SU-DHL-6 (cell line): ENCODE measurements at regions not wholly inside any gene's neighbourhood (a gene's known extent, or its start where the extent isn't known, plus 50 kb on each side); places are given as distances from the start of the nearest gene placed in this dataset.

Source experiments
- H2AFZ ChIP-seq: fragments of 200-600 bp; sonication (generic); 2 replicates; pipeline ENCODE4 v1.6.1; 2014; ENCODE audit warnings: low read depth, mild to moderate bottlenecking, moderate library complexity, mixed read lengths, antibody characterized with exemption, low read length; ENCODE audit not compliant: severe bottlenecking
- H3F3A ChIP-seq: fragments of 200-600 bp; shearing (Covaris generic); 2 replicates; pipeline ENCODE4 v1.6.0; 2016; ENCODE audit warnings: antibody characterized with exemption, mild to moderate bottlenecking; ENCODE audit not compliant: insufficient read depth
- H3K27ac ChIP-seq: fragments of 200-600 bp; sonication (generic); 2 replicates; pipeline ENCODE4 v1.5.1; 2016; ENCODE audit warnings: low read depth, mild to moderate bottlenecking, low read length, moderate library complexity, mixed read lengths
- H3K27me3 ChIP-seq: fragments of 200-600 bp; sonication (generic), shearing (Covaris generic); 2 replicates; pipeline ENCODE4 v1.6.0; 2014; ENCODE audit warnings: mild to moderate bottlenecking, low read length
- H3K36me3 ChIP-seq: fragments of 200-600 bp; sonication (generic); 2 replicates; pipeline ENCODE4 v1.6.1; 2014; ENCODE audit warnings: mild to moderate bottlenecking, low read length, mixed read lengths
- H3K4me2 ChIP-seq: fragments of 300-600, 200-600 bp; shearing (Covaris generic), sonication (generic); 2 replicates; pipeline ENCODE4 v1.6.0; 2014; ENCODE audit warnings: low read length, low read depth, mild to moderate bottlenecking; ENCODE audit not compliant: poor library complexity, severe bottlenecking
- H3K4me3 ChIP-seq: fragments of 200-600 bp; sonication (generic); 2 replicates; pipeline ENCODE4 v1.5.1; 2014; ENCODE audit warnings: antibody characterized with exemption, low read length, mild to moderate bottlenecking, mixed read lengths; ENCODE audit not compliant: insufficient read depth, poor library complexity, severe bottlenecking
- H3K79me2 ChIP-seq: fragments of 200-600 bp; sonication (generic); 2 replicates; pipeline ENCODE4 v1.6.1; 2014; ENCODE audit warnings: mild to moderate bottlenecking, low read length, moderate library complexity; ENCODE audit not compliant: insufficient read depth
- H3K9ac ChIP-seq: fragments of 200-600 bp; sonication (generic); 2 replicates; pipeline ENCODE4 v1.7.0; 2014; ENCODE audit warnings: mild to moderate bottlenecking, low read length
- H3K9me2 ChIP-seq: fragments of 200-600 bp; sonication (generic); replicated peaks from 2 replicates; pipeline ENCODE4 v1.6.1; 2014; ENCODE audit warnings: low read length; ENCODE audit not compliant: insufficient read depth
- H3K9me3 ChIP-seq: fragments of 200-600 bp; sonication (generic); 2 replicates; pipeline ENCODE4 v1.6.1; 2014; ENCODE audit warnings: low read length, mixed read lengths; ENCODE audit not compliant: insufficient read depth
- H4K20me1 ChIP-seq: fragments of 200-600 bp; sonication (generic); 2 replicates; pipeline ENCODE4 v1.6.1; 2014; ENCODE audit warnings: low read depth, mild to moderate bottlenecking, antibody characterized with exemption, low read length, moderate library complexity, mixed read lengths
- EZH2phosphoT487 ChIP-seq: fragments of 200-600 bp; sonication (generic), shearing (Covaris generic); conservative IDR thresholded peaks from 2 replicates; pipeline ENCODE4 v1.6.1; 2018; ENCODE audit warnings: mild to moderate bottlenecking, antibody characterized with exemption, low read length, moderate library complexity, mixed read lengths
- TF ChIP-seq, protein P1 (sequence below): fragments of 200-600 bp; sonication (generic); IDR thresholded peaks from one replicate; pipeline ENCODE4 v1.5.1; 2017; ENCODE audit warnings: antibody characterized with exemption, mild to moderate bottlenecking, low read length, moderate library complexity; ENCODE audit not compliant: insufficient read depth, poor library complexity, severe bottlenecking

DNA sequence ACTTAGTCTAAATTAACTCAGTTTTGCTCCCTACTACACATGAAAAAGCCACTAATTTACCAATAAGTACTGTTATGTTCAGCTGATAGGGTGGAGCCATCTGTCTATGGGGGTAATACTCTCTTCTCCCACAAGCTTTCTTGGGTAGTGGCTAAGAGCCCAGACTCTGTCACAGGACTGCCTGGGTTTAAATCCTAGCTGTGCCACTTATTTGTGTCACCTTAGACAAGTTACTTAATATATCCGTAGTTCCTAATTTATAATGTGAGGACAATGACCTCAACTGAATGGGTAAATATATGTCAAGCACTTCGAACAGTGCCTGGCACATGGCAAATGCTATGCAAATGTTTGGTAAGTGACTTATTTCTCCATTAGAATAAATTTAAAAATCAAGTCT is 185.6 kb downstream of the DACT1 start:
- Histone ChIP-seq H3F3A (no peaks in the 10 kb centered on the region), H4K20me1 (no peaks in the 10 kb centered on the region), H3K27me3 (no peaks in the 10 kb centered on the region; the same call in 1 of the 2 replicates), H3K79me2 (no peaks in the 10 kb centered on the region), H3K9me2 (no peaks in the 10 kb centered on the region), H3K9me3 (no peaks in the 10 kb centered on the region), H2AFZ (no peak overlapping the region), H3K9ac (no peak overlapping the region), H3K36me3 (no peaks in the 10 kb centered on the region), H3K27ac (no peak overlapping the region), H3K4me2 (no peak overlapping the region), H3K4me3 (no peak overlapping the region)
- TF ChIP-seq, protein P1, sequence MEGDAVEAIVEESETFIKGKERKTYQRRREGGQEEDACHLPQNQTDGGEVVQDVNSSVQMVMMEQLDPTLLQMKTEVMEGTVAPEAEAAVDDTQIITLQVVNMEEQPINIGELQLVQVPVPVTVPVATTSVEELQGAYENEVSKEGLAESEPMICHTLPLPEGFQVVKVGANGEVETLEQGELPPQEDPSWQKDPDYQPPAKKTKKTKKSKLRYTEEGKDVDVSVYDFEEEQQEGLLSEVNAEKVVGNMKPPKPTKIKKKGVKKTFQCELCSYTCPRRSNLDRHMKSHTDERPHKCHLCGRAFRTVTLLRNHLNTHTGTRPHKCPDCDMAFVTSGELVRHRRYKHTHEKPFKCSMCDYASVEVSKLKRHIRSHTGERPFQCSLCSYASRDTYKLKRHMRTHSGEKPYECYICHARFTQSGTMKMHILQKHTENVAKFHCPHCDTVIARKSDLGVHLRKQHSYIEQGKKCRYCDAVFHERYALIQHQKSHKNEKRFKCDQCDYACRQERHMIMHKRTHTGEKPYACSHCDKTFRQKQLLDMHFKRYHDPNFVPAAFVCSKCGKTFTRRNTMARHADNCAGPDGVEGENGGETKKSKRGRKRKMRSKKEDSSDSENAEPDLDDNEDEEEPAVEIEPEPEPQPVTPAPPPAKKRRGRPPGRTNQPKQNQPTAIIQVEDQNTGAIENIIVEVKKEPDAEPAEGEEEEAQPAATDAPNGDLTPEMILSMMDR = no peak
- TF ChIP-seq EZH2phosphoT487 = no peak

DNA sequence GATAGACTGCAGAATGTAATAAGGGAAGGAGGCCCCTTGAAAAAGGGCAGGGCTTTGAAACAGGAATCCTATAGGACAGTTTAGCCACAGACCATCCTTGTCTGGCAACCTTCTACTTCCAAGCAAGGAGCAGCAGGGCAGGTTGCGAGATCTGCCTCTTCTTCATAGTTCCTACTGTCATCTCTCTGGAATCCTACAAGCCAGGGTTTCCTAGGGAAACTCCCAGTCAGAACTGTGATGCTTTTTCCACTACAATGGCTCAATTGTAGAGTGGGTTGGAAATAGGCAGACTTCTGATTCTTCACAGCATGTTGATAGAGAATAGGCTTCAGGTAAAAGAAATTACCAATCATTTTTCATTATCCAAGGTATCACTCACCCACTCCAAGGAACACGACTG is 186.3 kb downstream of the DACT1 start:
- Histone ChIP-seq H3K9me3 (no peaks in the 10 kb centered on the region), H3K27ac (no peak overlapping the region), H3K79me2 (no peaks in the 10 kb centered on the region), H3K9ac (no peak overlapping the region), H3K9me2 (no peaks in the 10 kb centered on the region), H3F3A (no peaks in the 10 kb centered on the region), H3K27me3 (no peaks in the 10 kb centered on the region; the same call in 1 of the 2 replicates), H3K36me3 (no peaks in the 10 kb centered on the region), H2AFZ (no peak overlapping the region), H3K4me2 (no peak overlapping the region), H4K20me1 (no peaks in the 10 kb centered on the region), H3K4me3 (no peak overlapping the region)
- TF ChIP-seq EZH2phosphoT487 = no peak
- TF ChIP-seq, protein P1 = no peak

DNA sequence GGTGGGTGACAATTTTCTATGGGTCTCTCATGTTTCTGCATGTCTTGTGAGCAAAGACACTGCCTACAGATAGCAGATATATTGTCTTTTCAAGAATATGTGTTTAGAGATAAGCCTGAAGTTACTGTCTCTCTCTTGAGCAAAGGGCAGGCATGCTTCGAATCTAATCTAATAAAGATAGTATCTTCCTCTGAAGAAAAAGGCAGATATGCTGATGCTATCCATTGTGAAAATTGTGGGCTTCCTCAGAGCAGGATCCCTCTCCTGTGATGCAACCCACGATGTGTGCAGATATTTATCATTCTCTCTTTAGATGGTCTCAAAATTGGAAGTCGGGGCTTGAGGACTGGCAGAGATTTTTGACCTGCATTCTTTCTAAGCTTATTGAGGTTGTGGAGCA is 187.0 kb downstream of the DACT1 start:
- Histone ChIP-seq H4K20me1 (no peaks in the 10 kb centered on the region), H3K27me3 (no peaks in the 10 kb centered on the region; the same call in 1 of the 2 replicates), H3K9ac (no peak overlapping the region), H2AFZ (no peak overlapping the region), H3K9me3 (no peaks in the 10 kb centered on the region), H3K36me3 (no peaks in the 10 kb centered on the region), H3F3A (no peaks in the 10 kb centered on the region), H3K27ac (no peak overlapping the region), H3K9me2 (no peaks in the 10 kb centered on the region), H3K79me2 (no peaks in the 10 kb centered on the region), H3K4me2 (no peak overlapping the region), H3K4me3 (no peak overlapping the region)
- TF ChIP-seq, protein P1 = no peak
- TF ChIP-seq EZH2phosphoT487 = no peak

DNA sequence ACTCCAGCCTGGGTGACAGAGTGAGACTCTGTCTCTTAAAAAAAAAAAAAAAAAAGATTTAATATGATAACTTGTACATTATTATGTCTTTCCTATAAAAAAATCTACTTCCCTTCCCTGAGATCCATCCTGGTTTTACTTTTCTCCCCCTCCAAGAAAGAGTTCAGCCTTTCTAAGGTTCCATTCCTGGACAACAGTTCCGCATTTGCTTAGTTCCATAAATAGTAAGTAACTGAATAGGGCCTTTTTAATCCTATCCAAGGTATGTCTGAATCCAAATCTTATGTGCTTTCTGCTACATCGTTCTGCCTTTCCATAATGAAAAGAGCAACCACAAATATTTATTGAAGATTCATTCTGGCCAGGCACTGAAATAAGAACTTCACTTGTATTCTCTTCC is 187.8 kb downstream of the DACT1 start:
- TF ChIP-seq EZH2phosphoT487 = no peak
- TF ChIP-seq, protein P1 = no peak
- no peak overlapping the region for H3K27ac ChIP-seq
- H3K9ac ChIP-seq = no peak overlapping the region
- no peak overlapping the region for H3K4me3 ChIP-seq
- H3K9me3 ChIP-seq = no peaks in the 10 kb centered on the region
- H2AFZ ChIP-seq = no peak overlapping the region
- no peaks in the 10 kb centered on the region for H3K36me3 ChIP-seq
- H3K4me2 ChIP-seq = no peak overlapping the region
- H3F3A ChIP-seq = no peaks in the 10 kb centered on the region
- no peaks in the 10 kb centered on the region for H3K9me2 ChIP-seq
- H3K27me3 ChIP-seq = no peaks in the 10 kb centered on the region; the same call in 1 of the 2 replicates
- no peaks in the 10 kb centered on the region for H4K20me1 ChIP-seq
- H3K79me2 ChIP-seq = no peaks in the 10 kb centered on the region
